H1 (cell line): ENCODE measurements at regions not wholly inside any gene's neighbourhood (a gene's known extent, or its start where the extent isn't known, plus 50 kb on each side); places are given as distances from the start of the nearest gene placed in this dataset.

ENCODE experiments used
- CTCF ChIA-PET: fragments of 300-600 bp; sonication (Branson Sonifier 250); formaldehyde crosslinking; loops from one replicate; lab custom pipeline; 2021; ENCODE audit not compliant: partially characterized antibody; lab: Charles Lee
- POLR2A ChIA-PET: fragments of 300-600 bp; sonication (Branson Sonifier 250); formaldehyde crosslinking; loops from one replicate; lab custom pipeline; 2021; ENCODE audit warnings: inconsistent platforms; ENCODE audit not compliant: partially characterized antibody; lab: Charles Lee
- DNase-seq, 2 experiments: peaks; one replicate each; pipeline versions ENCODE4 v3.0.0 to v3.0.0-alpha.2; 2010 to 2022; ENCODE audit warnings: low spot score in 2 of 2, low read depth in 1 of 2, mixed read lengths in 1 of 2
- FAIRE-seq: peaks from 2 replicates; lab custom pipeline; 2011; peaks lifted over from hg19 to GRCh38; lab: Jason Lieb, UNC
- H2AFZ ChIP-seq: 2 replicates; pipeline ENCODE4 v1.8.1; 2012; ENCODE audit warnings: low read length, inconsistent platforms
- H2AK5ac ChIP-seq: 2 replicates; pipeline ENCODE4 v1.6.1; 2013; ENCODE audit warnings: low read depth, low read length
- H2BK120ac ChIP-seq: replicated peaks from 2 replicates; pipeline ENCODE3; 2013; ENCODE audit warnings: low read depth, low read length, inconsistent platforms
- H2BK12ac ChIP-seq: 2 replicates; pipeline ENCODE4 v1.6.1; 2013; ENCODE audit warnings: low read depth, low read length
- H2BK15ac ChIP-seq: 2 replicates; pipeline ENCODE4 v1.6.1; 2013; ENCODE audit warnings: low read length
- H2BK20ac ChIP-seq: 2 replicates; pipeline ENCODE4 v1.6.1; 2013; ENCODE audit warnings: low read length
- H2BK5ac ChIP-seq: 2 replicates; pipeline ENCODE4 v1.6.1; 2013; ENCODE audit warnings: low read depth, low read length
- H3K14ac ChIP-seq: 2 replicates; pipeline ENCODE4 v1.6.1; 2013; ENCODE audit warnings: inconsistent platforms; ENCODE audit not compliant: insufficient read length
- H3K18ac ChIP-seq: 2 replicates; pipeline ENCODE4 v1.6.1; 2013; ENCODE audit warnings: low read length; ENCODE audit errors: extremely low read depth
- H3K23ac ChIP-seq: 2 replicates; pipeline ENCODE4 v1.6.1; 2013; ENCODE audit warnings: inconsistent platforms; ENCODE audit not compliant: insufficient read length
- H3K23me2 ChIP-seq: 2 replicates; pipeline ENCODE4 v1.6.1; 2013; ENCODE audit warnings: low read depth, low read length
- H3K27ac ChIP-seq: 2 replicates; pipeline ENCODE4 v1.6.1; 2011; ENCODE audit warnings: low read depth, low read length, inconsistent platforms
- H3K27me3 ChIP-seq, 4 experiments: replicated peaks in 1 of 4; 1 replicate in 1 of 4; 2 replicates in 3 of 4; pipeline versions ENCODE4 v1.6.1 to v1.8.1; 2011 to 2013; ENCODE audit warnings: low read length in 3 of 4, mild to moderate bottlenecking in 3 of 4, inconsistent platforms in 2 of 4, mixed read lengths in 2 of 4, moderate library complexity in 1 of 4; ENCODE audit not compliant: control insufficient read depth in 3 of 4, insufficient read depth in 3 of 4; ENCODE audit errors: extremely low read depth in 1 of 4
- H3K36me3 ChIP-seq, 4 experiments: 2 replicates each; pipeline versions ENCODE4 v1.6.1 to v1.8.1; 2011 to 2013; ENCODE audit warnings: mild to moderate bottlenecking in 4 of 4, low read length in 3 of 4, moderate library complexity in 2 of 4, control low read depth in 1 of 4, inconsistent platforms in 1 of 4; ENCODE audit not compliant: insufficient read depth in 4 of 4, control insufficient read depth in 2 of 4
- H3K4ac ChIP-seq: replicated peaks from 2 replicates; pipeline ENCODE3; 2013; ENCODE audit warnings: low read length, low read depth, mixed read lengths, inconsistent platforms; ENCODE audit not compliant: insufficient read length
- H3K4me1 ChIP-seq, 4 experiments: replicated peaks in 1 of 4; 1 replicate in 1 of 4; 2 replicates in 3 of 4; pipeline versions ENCODE4 v1.6.1 to v1.8.1; 2011 to 2013; ENCODE audit warnings: low read length in 3 of 4, inconsistent platforms in 2 of 4, mixed read lengths in 1 of 4; ENCODE audit not compliant: insufficient read depth in 4 of 4, control insufficient read depth in 3 of 4
- H3K4me2 ChIP-seq, 2 experiments: 2 replicates each; pipeline versions ENCODE4 v1.6.1 to v1.8.1; 2011 to 2013; ENCODE audit warnings: low read depth in 2 of 2, low read length in 2 of 2, control low read depth in 1 of 2, inconsistent platforms in 1 of 2, mild to moderate bottlenecking in 1 of 2; ENCODE audit not compliant: insufficient read depth in 1 of 2
- H3K4me3 ChIP-seq, 4 experiments: fragments of 200-600, 300-600 bp in 1 of 4; sonication (generic), shearing (Covaris generic), sonication (Bioruptor Twin) in 1 of 4; 2 replicates each; pipeline versions ENCODE4 v1.5.1 to v1.8.1; 2011 to 2016; ENCODE audit warnings: low read length in 4 of 4, low read depth in 3 of 4, control low read depth in 2 of 4, inconsistent platforms in 2 of 4, mild to moderate bottlenecking in 2 of 4, mixed read lengths in 1 of 4, moderate library complexity in 1 of 4; ENCODE audit not compliant: insufficient read depth in 2 of 4; ENCODE audit errors: extremely low read depth in 1 of 4
- H3K56ac ChIP-seq: replicated peaks from 2 replicates; pipeline ENCODE3; 2013; ENCODE audit warnings: low read depth, mild to moderate bottlenecking, mixed read lengths, low read length, inconsistent platforms; ENCODE audit not compliant: insufficient read length
- H3K79me1 ChIP-seq: 2 replicates; pipeline ENCODE4 v1.6.1; 2013; ENCODE audit warnings: low read depth, low read length, control low read depth
- H3K79me2 ChIP-seq, 2 experiments: 2 replicates each; pipeline versions ENCODE4 v1.6.1 to v1.8.1; 2012 to 2013; ENCODE audit warnings: low read length in 2 of 2, mild to moderate bottlenecking in 2 of 2, inconsistent platforms in 1 of 2; ENCODE audit not compliant: insufficient read depth in 2 of 2, control insufficient read depth in 1 of 2
- H3K9ac ChIP-seq, 4 experiments: replicated peaks in 1 of 4; 1 replicate in 1 of 4; 2 replicates in 3 of 4; pipeline versions ENCODE4 v1.6.1 to v1.8.1; 2011 to 2013; ENCODE audit warnings: low read depth in 3 of 4, low read length in 3 of 4, control low read depth in 2 of 4, mild to moderate bottlenecking in 2 of 4, moderate library complexity in 2 of 4, inconsistent platforms in 1 of 4; ENCODE audit errors: extremely low read depth in 1 of 4
- H3K9me3 ChIP-seq, 2 experiments: 2 replicates each; pipeline versions ENCODE4 v1.6.1 to v1.8.1; 2012 to 2013; ENCODE audit warnings: mild to moderate bottlenecking in 2 of 2, moderate library complexity in 2 of 2, control low read depth in 1 of 2, inconsistent platforms in 1 of 2, low read depth in 1 of 2, low read length in 1 of 2, mixed read lengths in 1 of 2; ENCODE audit not compliant: insufficient read depth in 2 of 2
- H4K20me1 ChIP-seq, 2 experiments: replicated peaks in 1 of 2; 2 replicates each; pipeline versions ENCODE3 to v1.8.1; 2011 to 2013; ENCODE audit warnings: inconsistent platforms in 2 of 2, low read length in 2 of 2, mild to moderate bottlenecking in 1 of 2; ENCODE audit not compliant: insufficient read depth in 2 of 2, control insufficient read depth in 1 of 2
- H4K5ac ChIP-seq: 2 replicates; pipeline ENCODE4 v1.6.1; 2013; ENCODE audit warnings: low read length, low read depth, mixed read lengths, inconsistent platforms; ENCODE audit not compliant: insufficient read length
- H4K8ac ChIP-seq: 2 replicates; pipeline ENCODE4 v1.8.0; 2013; ENCODE audit warnings: mild to moderate bottlenecking, moderate library complexity, low read length, inconsistent platforms; ENCODE audit not compliant: insufficient read depth; ENCODE audit errors: extremely low read depth
- H4K91ac ChIP-seq: replicated peaks from 2 replicates; pipeline ENCODE3; 2013; ENCODE audit warnings: low read length, mixed read lengths, inconsistent platforms; ENCODE audit not compliant: insufficient read length
- CHD1 ChIP-seq: IDR thresholded peaks from 2 replicates; pipeline ENCODE4 v1.6.1; 2012; ENCODE audit warnings: low read depth, low read length, improper control_type of control experiment
- KDM4A ChIP-seq: IDR thresholded peaks from one replicate; pipeline ENCODE4 v1.7.1; 2012; ENCODE audit warnings: low read depth, mild to moderate bottlenecking, moderate library complexity, low read length, inconsistent platforms; ENCODE audit not compliant: severe bottlenecking
- POLR2A ChIP-seq, 2 experiments: IDR thresholded peaks; 1 replicate in 1 of 2; 2 replicates in 1 of 2; pipeline ENCODE4 v1.6.1; 2011; ENCODE audit warnings: low read depth in 2 of 2, low read length in 2 of 2, mild to moderate bottlenecking in 2 of 2; ENCODE audit errors: control extremely low read depth in 1 of 2
- RBBP5 ChIP-seq: IDR thresholded peaks from 2 replicates; pipeline ENCODE4 v1.7.1; 2012; ENCODE audit warnings: low read depth, mild to moderate bottlenecking, inconsistent platforms, low read length, moderate library complexity, borderline replicate concordance
- RFX5 ChIP-seq: IDR thresholded peaks from 2 replicates; pipeline ENCODE4 v1.6.1; 2011; ENCODE audit warnings: low read depth, low read length, improper control_type of control experiment, borderline replicate concordance
- WGBS, 2 experiments: shearing (Covaris generic) in 1 of 2; methylation state at CpG; one replicate each; pipeline versions ENCODE4 v1.1.6 to v1.1.7; 2013 to 2015; ENCODE audit warnings: low lambda C conversion rate in 2 of 2, mixed read lengths in 2 of 2, inconsistent platforms in 1 of 2, low coverage in 1 of 2, missing lambda C conversion rate in 1 of 2; ENCODE audit not compliant: insufficient replicate concordance in 2 of 2, insufficient coverage in 1 of 2, insufficient read length in 1 of 2; ENCODE audit errors: extremely low coverage in 1 of 2, missing lambda C conversion rate in 1 of 2; 5-methylcytosine and 5-hydroxymethylcytosine counted together
- TF ChIP-seq, protein P1 (sequence below): IDR thresholded peaks from 2 replicates; pipeline ENCODE4 v1.6.1; 2012; ENCODE audit warnings: inconsistent platforms

DNA sequence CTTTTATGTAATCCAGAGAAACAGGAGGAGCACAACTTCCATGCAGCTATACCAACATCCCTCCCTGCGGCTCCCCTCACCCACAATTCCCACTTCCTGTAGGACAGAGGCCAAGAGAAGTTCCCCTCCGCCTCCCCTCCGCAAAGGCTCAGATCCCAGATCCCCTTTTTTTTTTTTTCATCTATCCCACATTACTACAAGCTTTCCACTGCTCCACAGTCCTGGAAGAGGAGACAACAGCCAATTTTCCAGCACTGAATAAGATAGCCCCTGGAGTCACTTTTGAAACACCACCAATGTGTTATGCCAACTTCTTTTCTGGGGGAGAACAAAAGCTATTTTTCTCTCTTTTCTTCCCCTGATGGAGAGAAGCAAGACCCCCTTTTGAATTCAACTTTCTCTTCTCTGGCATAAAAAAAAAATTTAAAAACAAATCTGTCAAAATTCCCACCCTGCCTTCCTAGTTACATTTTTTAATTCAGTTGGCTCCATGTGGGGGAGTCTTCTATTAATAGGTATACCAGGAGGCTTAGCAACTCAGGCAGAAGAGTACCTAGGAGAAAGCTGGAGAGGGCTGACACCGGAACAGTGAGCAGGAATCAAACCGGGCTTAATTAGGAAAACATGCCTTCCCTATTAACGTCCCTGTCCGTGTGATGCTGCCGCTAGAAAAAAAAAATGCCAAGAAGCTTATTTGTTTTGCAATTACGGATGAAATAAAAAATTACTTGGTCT lies 543.4 kb downstream of the BUD13 start:
- no peak overlapping the region for H3K14ac ChIP-seq
- no peak overlapping the region for H2BK120ac ChIP-seq
- H3K27me3 ChIP-seq, result no peaks in the 10 kb centered on the region
- H4K20me1 ChIP-seq, result peaks cover 0 to 8% of the 10 kb centered on the region in 2 experiments
- no peak overlapping the region for H2AK5ac ChIP-seq
- no peak overlapping the region for H2BK20ac ChIP-seq
- H3K23me2 ChIP-seq, result no peaks in the 10 kb centered on the region
- no peak overlapping the region for H3K56ac ChIP-seq
- no peak for DNase-seq
- H3K4me3 ChIP-seq, result no peak overlapping the region
- no peak overlapping the region for H4K5ac ChIP-seq
- 88% methylated on average over 9 of the region's 9 CpGs; no CpG with 5 or more reads in 1 of the 2 experiments for WGBS, 2 experiments
- no peak overlapping the region for H2BK15ac ChIP-seq
- H3K4ac ChIP-seq, result no peak overlapping the region
- FAIRE-seq, result no peak
- TF ChIP-seq KDM4A, result no peak
- TF ChIP-seq, protein P1, sequence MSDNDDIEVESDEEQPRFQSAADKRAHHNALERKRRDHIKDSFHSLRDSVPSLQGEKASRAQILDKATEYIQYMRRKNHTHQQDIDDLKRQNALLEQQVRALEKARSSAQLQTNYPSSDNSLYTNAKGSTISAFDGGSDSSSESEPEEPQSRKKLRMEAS, result no peak
- TF ChIP-seq CHD1, result no peak
- no peak for TF ChIP-seq POLR2A (IDR thresholded peaks at IDR 0.05; ENCODE audit: control extremely low read depth in 1 of 2, low read depth in 2 of 2, low read length in 2 of 2)
- no peak for TF ChIP-seq RBBP5
- no peak for TF ChIP-seq RFX5
- H4K8ac ChIP-seq, result no peak overlapping the region
- no peaks in the 10 kb centered on the region for H3K36me3 ChIP-seq
- no peak overlapping the region for H4K91ac ChIP-seq
- H3K79me1 ChIP-seq, result no peaks in the 10 kb centered on the region
- no peak overlapping the region for H2AFZ ChIP-seq
- ChIA-PET POLR2A (interaction anchor here (1.0 to 1.3 kb wide), 2 partner anchors 12 to 15 kb away, joined by 4 read pairs; no protein-coding TSS in a partner anchor), CTCF (interaction anchor here (0.7 to 16.0 kb wide), 5 partner anchors 13 to 412 kb away, joined by 3 to 162 read pairs (median 4); no protein-coding TSS in a partner anchor)
- H3K9ac ChIP-seq, result no peak overlapping the region
- H3K18ac ChIP-seq, result no peak overlapping the region
- no peaks in the 10 kb centered on the region for H3K9me3 ChIP-seq
- no peaks in the 10 kb centered on the region for H3K79me2 ChIP-seq
- no peak overlapping the region for H3K4me2 ChIP-seq
- no peak overlapping the region for H2BK12ac ChIP-seq
- H2BK5ac ChIP-seq, result no peak overlapping the region
- H3K27ac ChIP-seq, result no peak overlapping the region
- peaks cover 5 to 11% (median 7%) of the 10 kb centered on the region in 4 experiments; a peak in 5 of 7 replicates for H3K4me1 ChIP-seq
- no peak overlapping the region for H3K23ac ChIP-seq
